Naive thymus-derived CD8-positive, alpha-beta T cell (primary cell): ENCODE measurements at regions not wholly inside any gene's neighbourhood (a gene's known extent, or its start where the extent isn't known, plus 50 kb on each side); places are given as distances from the start of the nearest gene placed in this dataset.

Experiments used
- ATAC-seq, 2 donors: fragments of 150-1000 bp; cut with Tn5 transposase in 1 of 2; sonication (Bioruptor Pico), chemical (Tn5 transposase) in 1 of 2; 1 replicate in 1 of 2; 2 replicates in 1 of 2; pipeline ENCODE4 v1.10.0; 2021; ENCODE audit warnings: mild to moderate bottlenecking in 2 of 2, moderate library complexity in 2 of 2
- POLR2A ChIA-PET: fragments of 350-600 bp; sonication (Branson Sonifier 250); formaldehyde crosslinking; loops from one replicate; lab custom pipeline; 2021; ENCODE audit warnings: antibody characterized with exemption; lab: Charles Lee
- DNase-seq, 10 donors: peaks; one replicate each; pipeline versions ENCODE4 v3.0.0 to v3.0.0-alpha.2; 2020 to 2022
- H3K27ac Mint-ChIP-seq, 10 donors: one replicate each; pipeline ENCODE4 v1.8.0; 2020 to 2022; ENCODE audit warnings: mild to moderate bottlenecking in 10 of 10, mixed read lengths in 10 of 10, moderate library complexity in 4 of 10, inconsistent platforms in 1 of 10
- H3K27me3 Mint-ChIP-seq, 5 donors: one replicate each; pipeline ENCODE4 v1.8.0; 2021 to 2022; ENCODE audit warnings: mixed read lengths in 5 of 5
- H3K36me3 Mint-ChIP-seq, 3 donors: one replicate each; pipeline ENCODE4 v1.8.0; 2020 to 2022; ENCODE audit warnings: mixed read lengths in 3 of 3, mild to moderate bottlenecking in 2 of 3, inconsistent platforms in 1 of 3
- H3K4me1 Mint-ChIP-seq, 4 donors: one replicate each; pipeline ENCODE4 v1.8.0; 2021 to 2022; ENCODE audit warnings: mixed read lengths in 4 of 4
- H3K4me3 Mint-ChIP-seq, 10 donors: one replicate each; pipeline ENCODE4 v1.8.0; 2020 to 2022; ENCODE audit warnings: mild to moderate bottlenecking in 10 of 10, mixed read lengths in 10 of 10, moderate library complexity in 6 of 10, inconsistent platforms in 1 of 10
- H3K9me3 Mint-ChIP-seq, 9 donors: one replicate each; pipeline ENCODE4 v1.8.0; 2020 to 2022; ENCODE audit warnings: mixed read lengths in 9 of 9, mild to moderate bottlenecking in 3 of 9, inconsistent platforms in 1 of 9, moderate library complexity in 1 of 9

DNA sequence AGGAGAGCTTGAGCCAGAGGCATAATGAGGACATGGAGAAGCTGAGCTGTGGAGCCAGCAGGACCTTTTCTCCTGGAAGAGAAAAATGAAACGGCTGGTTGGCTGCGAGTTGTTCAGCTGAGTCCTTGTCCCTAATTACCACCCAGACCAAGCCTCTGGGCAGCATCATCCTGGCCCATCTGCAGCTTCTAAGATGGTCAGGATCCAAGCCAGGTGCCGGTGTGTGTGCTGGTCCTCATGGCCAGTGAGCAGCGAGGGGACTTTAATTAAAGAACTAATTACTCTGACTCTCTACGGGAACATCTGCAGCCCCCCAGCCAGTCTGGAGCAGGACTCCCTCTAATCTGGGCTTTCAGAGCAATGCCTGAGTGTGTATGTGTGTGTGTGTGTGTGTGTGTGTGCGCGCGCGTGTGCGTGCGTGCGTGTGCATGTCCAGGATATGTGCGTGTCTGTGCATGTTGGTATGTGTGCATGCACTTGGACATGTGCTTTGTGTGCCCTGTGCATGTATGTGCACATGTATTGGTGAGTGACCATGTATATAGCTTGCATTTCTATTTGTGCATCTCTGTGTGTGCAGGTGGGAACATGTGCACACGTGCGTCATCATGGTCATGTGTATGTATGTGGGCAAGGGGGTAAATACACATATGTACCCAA lies 173.9 kb downstream of the DHX35 start:
- H3K4me3 Mint-ChIP-seq, result no peak overlapping the region
- no peaks in the 10 kb centered on the region for H3K4me1 Mint-ChIP-seq
- H3K36me3 Mint-ChIP-seq, result no peaks in the 10 kb centered on the region
- H3K27ac Mint-ChIP-seq, result peak overlapping the region in 2 of 10 donors; percentile 3 to 18
- no peak for ATAC-seq
- POLR2A ChIA-PET, result no interaction called here
- DNase-seq, result no peak
- peaks cover 3 to 22% (median 16%) of the 10 kb centered on the region in 5 donors for H3K27me3 Mint-ChIP-seq
- H3K9me3 Mint-ChIP-seq, result no peaks in the 10 kb centered on the region

DNA sequence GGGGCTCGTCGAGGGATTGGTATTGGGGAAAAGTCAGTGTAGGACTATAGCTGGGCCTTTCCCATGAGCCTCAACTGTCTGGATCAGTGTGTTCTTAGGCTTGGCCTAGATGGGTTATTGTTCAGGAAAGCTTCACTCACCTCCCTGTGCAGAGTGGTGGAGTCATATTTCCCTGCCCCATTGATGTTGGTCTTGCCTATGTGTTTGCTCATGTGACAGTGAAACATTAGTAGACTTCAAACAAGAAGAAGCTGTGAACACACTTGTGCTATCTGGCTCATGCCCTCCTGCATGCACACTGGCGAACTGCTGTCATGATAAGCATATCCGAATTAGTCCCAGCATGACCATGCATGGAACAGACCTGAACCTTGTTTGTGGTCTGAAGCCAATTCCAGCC lies 171.1 kb downstream of the DHX35 start:
- ATAC-seq (no peak), DNase-seq (no peak)
- Mint-ChIP-seq H3K9me3 (no peaks in the 10 kb centered on the region), H3K36me3 (no peaks in the 10 kb centered on the region), H3K4me3 (no peak overlapping the region), H3K27me3 (peaks cover 0 to 13% (median 3%) of the 10 kb centered on the region in 5 donors), H3K27ac (no peak overlapping the region), H3K4me1 (no peaks in the 10 kb centered on the region)
- POLR2A ChIA-PET, result no interaction called here

DNA sequence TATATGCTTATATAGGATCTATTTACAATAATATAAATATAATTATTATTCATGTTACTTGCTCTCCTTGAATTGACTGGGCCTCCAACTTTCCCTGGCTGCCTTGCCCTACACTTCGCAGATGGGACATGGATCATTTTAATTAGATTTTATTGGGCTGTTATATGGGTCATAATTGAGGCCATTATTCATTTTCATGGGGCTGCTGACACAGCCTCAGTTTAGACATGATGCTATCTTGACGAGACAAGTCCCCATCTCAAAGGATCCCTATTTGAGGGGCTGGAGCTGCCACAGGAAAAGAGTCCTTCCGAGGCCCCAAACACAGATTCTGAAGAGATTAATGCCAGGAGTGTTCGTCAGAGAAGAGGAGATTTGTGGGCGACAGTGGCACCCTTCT lies 170.4 kb downstream of the DHX35 start:
- Mint-ChIP-seq H3K27ac (no peak overlapping the region), H3K4me3 (no peak overlapping the region), H3K9me3 (no peaks in the 10 kb centered on the region), H3K4me1 (no peaks in the 10 kb centered on the region), H3K36me3 (no peaks in the 10 kb centered on the region), H3K27me3 (peaks cover 0 to 13% (median 2%) of the 10 kb centered on the region in 5 donors)
- no peak for ATAC-seq
- POLR2A ChIA-PET, result no interaction called here
- DNase-seq, result no peak

DNA sequence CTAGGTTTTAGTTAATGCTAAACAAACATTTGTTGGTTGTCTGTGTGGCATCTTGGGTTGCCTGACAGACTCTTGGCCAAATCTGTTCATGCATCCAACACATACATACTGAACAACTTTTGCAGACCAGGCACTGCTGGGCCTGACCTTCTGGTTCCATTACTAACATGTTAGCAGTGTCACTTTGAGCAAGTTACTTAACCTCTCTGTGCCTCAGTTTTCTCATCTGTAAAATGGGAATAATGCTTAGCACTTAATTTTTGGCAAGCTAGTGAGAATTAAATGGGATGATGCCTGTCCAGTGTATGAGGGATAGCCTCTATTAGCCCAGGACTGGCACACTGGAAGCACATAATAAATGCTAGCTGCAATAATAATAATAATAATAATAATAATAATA lies 169.9 kb downstream of the DHX35 start:
- POLR2A ChIA-PET, result no interaction called here
- H3K4me1 Mint-ChIP-seq, result no peaks in the 10 kb centered on the region
- no peak overlapping the region for H3K27ac Mint-ChIP-seq
- no peaks in the 10 kb centered on the region for H3K9me3 Mint-ChIP-seq
- peaks cover 0 to 11% (median 2%) of the 10 kb centered on the region in 5 donors for H3K27me3 Mint-ChIP-seq
- no peak overlapping the region for H3K4me3 Mint-ChIP-seq
- no peak for DNase-seq
- H3K36me3 Mint-ChIP-seq, result no peaks in the 10 kb centered on the region
- no peak for ATAC-seq

DNA sequence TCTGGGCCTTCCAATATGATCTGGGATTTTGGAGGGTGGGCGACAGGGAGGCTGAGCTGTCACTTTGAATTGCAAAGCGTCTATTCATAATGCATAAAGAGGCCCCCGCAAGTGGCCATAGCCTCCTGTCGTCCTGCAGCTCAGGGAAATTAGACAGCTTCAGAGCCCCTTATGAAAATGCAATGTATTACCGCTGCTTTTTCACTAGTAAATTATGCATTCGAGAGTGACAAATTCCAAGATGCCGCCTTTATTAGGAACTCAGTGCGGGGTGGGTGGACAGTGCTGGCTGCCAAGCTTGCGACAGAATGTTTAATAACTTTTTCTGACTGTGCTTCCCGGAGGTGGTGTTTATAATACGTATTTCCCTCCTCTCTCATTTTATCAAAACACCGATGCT lies 168.5 kb downstream of the DHX35 start:
- no peak for ATAC-seq
- Mint-ChIP-seq H3K27ac (no peak overlapping the region), H3K9me3 (peaks cover 0 to 1% (median 0%) of the 10 kb centered on the region in 9 donors), H3K4me1 (no peaks in the 10 kb centered on the region), H3K27me3 (peaks cover 0 to 7% (median 3%) of the 10 kb centered on the region in 5 donors), H3K36me3 (no peaks in the 10 kb centered on the region), H3K4me3 (no peak overlapping the region)
- POLR2A ChIA-PET, result no interaction called here
- DNase-seq, result no peak

DNA sequence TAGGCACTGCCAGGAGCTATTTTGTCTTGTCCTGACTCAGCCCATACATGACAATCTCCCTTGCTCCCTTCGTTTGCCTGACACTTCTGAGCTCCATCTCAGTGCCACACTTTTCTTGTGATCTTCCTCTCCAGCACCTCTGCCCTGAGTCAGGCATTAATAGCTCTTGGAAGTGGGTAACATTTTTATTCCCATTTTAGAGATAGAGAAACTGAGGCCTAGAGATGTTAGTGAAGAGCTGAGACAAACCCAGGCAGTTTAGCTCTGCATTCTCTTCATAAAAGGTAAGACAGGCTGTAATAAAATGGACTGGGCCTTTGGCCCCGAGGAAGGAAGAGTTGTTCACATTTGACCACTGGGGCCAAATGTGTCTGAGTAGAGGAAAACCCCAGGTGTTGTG lies 167.4 kb downstream of the DHX35 start:
- no peaks in the 10 kb centered on the region for H3K36me3 Mint-ChIP-seq
- ATAC-seq (no peak), DNase-seq (no peak)
- H3K4me1 Mint-ChIP-seq, result no peaks in the 10 kb centered on the region
- POLR2A ChIA-PET, result no interaction called here
- peaks cover 0 to 2% (median 0%) of the 10 kb centered on the region in 9 donors for H3K9me3 Mint-ChIP-seq
- H3K27ac Mint-ChIP-seq, result no peak overlapping the region
- no peak overlapping the region for H3K4me3 Mint-ChIP-seq
- peaks cover 0 to 13% (median 3%) of the 10 kb centered on the region in 5 donors for H3K27me3 Mint-ChIP-seq

DNA sequence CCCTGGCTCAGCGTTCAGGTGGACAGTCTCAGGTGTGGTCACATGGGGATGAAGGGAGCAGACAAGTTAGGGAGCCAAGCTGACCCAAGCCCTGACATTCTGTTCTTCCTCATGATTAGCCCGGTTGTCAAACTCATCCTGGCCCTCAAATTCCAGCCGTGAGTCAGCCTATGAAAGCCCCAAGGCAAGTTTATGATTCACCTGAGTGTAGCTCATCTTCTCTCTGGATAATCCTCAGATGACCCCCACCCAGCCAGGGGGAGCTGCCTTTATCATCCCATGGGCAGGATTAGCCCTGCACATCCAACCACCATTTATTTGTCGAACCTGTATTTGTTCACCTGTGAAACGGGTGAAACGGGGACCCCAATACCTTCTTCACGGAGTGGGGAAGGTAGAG lies 161.9 kb downstream of the DHX35 start:
- H3K27me3 Mint-ChIP-seq, result peaks cover 6 to 62% (median 28%) of the 10 kb centered on the region in 5 donors
- POLR2A ChIA-PET, result no interaction called here
- DNase-seq, result no peak
- peaks cover 0 to 4% (median 0%) of the 10 kb centered on the region in 9 donors for H3K9me3 Mint-ChIP-seq
- no peak overlapping the region for H3K27ac Mint-ChIP-seq
- H3K4me3 Mint-ChIP-seq, result no peak overlapping the region
- ATAC-seq, result no peak
- H3K36me3 Mint-ChIP-seq, result no peaks in the 10 kb centered on the region
- peaks cover 0 to under 1% (median 0%) of the 10 kb centered on the region in 4 donors for H3K4me1 Mint-ChIP-seq

DNA sequence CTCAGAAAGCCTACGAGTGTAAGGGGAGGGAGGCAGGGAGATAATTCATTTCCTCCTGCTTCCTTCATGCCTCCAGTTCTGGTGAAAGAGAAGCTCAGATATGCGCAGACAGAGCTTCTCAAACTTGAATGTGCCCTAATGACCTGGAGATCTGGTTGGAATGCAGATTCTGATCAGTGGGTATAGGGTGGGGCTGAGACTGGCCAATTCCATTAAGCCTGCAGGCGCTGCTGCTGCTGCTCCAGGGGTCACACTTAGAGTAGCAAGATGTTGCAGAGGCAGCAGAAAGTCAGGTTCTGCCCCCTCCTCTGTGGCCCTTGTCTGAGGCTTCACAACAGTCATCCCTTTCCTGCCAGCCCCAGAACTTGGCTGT lies 161.0 kb downstream of the DHX35 start:
- no peak overlapping the region for H3K27ac Mint-ChIP-seq
- peaks cover 0 to 4% (median 0%) of the 10 kb centered on the region in 9 donors for H3K9me3 Mint-ChIP-seq
- POLR2A ChIA-PET, result no interaction called here
- peaks cover 8 to 71% (median 28%) of the 10 kb centered on the region in 5 donors for H3K27me3 Mint-ChIP-seq
- ATAC-seq (no peak), DNase-seq (no peak)
- no peaks in the 10 kb centered on the region for H3K36me3 Mint-ChIP-seq
- H3K4me3 Mint-ChIP-seq, result no peak overlapping the region
- H3K4me1 Mint-ChIP-seq, result peaks cover 0 to 2% (median 0%) of the 10 kb centered on the region in 4 donors

DNA sequence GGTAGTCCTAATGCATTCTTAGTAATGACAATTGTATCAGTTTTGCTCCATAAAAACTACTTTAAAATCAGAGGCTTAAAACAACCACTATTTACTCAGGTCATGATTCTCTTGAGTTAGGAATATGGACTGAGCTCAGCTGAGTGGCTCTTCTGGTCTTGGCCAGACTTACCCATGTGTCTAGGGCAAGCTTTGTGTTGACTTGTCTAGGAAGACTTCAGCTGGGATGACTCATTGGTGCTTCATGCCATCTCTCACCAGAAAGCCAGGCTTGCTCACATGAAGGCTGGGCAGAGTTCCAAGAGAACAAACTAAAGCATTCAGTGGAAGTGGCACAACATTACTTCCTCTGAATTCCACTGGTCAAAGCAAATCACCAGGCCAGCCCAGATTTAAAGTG lies 155.3 kb downstream of the DHX35 start:
- H3K27ac Mint-ChIP-seq, result no peak overlapping the region
- H3K27me3 Mint-ChIP-seq, result peaks cover 15 to 82% (median 29%) of the 10 kb centered on the region in 5 donors
- H3K36me3 Mint-ChIP-seq, result peaks cover 0 to 2% (median 0%) of the 10 kb centered on the region in 3 donors

DNA sequence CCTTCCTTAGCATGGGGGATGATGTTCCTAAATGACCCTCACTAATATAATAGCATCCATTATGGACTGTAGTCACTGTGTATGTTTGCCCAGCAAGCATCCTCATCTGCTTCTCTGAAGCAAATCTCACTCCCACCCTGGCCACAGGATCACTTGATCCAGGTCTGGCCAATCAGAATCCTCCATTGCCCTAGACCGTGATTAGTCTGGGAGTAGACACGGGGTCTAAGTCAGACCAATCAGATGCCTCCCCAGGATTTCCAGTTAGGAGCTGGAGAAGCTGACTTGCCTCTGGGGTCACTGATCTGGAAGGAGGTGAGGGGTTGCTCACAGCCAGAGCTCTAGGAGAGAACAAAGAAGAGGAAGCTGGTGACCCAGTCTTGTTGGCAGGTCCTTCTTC lies 153.9 kb downstream of the DHX35 start:
- ATAC-seq (no peak), DNase-seq (no peak)
- Mint-ChIP-seq H3K27ac (no peak overlapping the region), H3K9me3 (no peaks in the 10 kb centered on the region), H3K4me1 (peaks cover 0 to 6% (median 3%) of the 10 kb centered on the region in 4 donors), H3K4me3 (no peak overlapping the region), H3K36me3 (peaks cover 0 to 2% (median 0%) of the 10 kb centered on the region in 3 donors), H3K27me3 (peaks cover 19 to 82% (median 30%) of the 10 kb centered on the region in 5 donors)
- POLR2A ChIA-PET, result no interaction called here

More for the DNA sequence above, 155.3 kb downstream of the DHX35 start:
- H3K9me3 Mint-ChIP-seq, result no peaks in the 10 kb centered on the region
- H3K4me1 Mint-ChIP-seq, result peaks cover 0 to 2% (median 0%) of the 10 kb centered on the region in 4 donors
- no peak for DNase-seq
- H3K4me3 Mint-ChIP-seq, result no peak overlapping the region
- ATAC-seq, result no peak
- POLR2A ChIA-PET, result no interaction called here

DNA sequence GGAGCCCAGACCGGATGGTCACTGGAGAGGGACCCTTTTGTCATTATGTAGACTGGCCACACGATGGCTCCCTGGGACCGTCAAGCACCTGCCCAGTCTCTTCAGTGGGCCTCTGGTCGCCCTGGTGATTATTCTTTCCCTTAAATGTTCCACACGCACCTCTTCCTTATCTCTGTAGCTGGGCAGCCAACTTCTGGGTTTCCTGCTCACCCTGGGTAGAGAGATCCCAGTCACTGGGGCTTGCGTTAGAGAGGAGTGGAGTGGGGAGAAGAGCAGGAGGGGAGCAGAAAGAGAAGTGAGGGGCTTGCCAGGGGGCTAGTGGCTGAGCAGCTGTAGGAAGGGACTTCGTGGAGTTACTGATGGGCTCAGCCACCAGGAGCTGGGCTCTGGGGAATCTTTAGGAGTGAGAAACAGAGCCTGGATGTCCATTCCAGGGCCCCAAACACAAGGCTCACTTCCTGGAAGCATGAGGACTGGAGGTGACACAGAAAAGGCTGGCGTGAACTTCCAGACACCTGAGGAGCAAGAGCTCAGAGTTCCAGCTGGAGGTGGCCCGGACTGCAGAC lies 150.1 kb downstream of the DHX35 start:
- H3K4me3 Mint-ChIP-seq, result no peak overlapping the region
- peaks cover 30 to 74% (median 48%) of the 10 kb centered on the region in 5 donors for H3K27me3 Mint-ChIP-seq
- H3K36me3 Mint-ChIP-seq, result peaks cover 0 to 2% (median 0%) of the 10 kb centered on the region in 3 donors
- no peak for DNase-seq
- H3K27ac Mint-ChIP-seq, result peak overlapping the region in 1 of 10 donors; percentile 73
- H3K4me1 Mint-ChIP-seq, result peaks cover 0 to 5% (median 2%) of the 10 kb centered on the region in 4 donors
- no peaks in the 10 kb centered on the region for H3K9me3 Mint-ChIP-seq
- POLR2A ChIA-PET, result no interaction called here
- no peak for ATAC-seq

DNA sequence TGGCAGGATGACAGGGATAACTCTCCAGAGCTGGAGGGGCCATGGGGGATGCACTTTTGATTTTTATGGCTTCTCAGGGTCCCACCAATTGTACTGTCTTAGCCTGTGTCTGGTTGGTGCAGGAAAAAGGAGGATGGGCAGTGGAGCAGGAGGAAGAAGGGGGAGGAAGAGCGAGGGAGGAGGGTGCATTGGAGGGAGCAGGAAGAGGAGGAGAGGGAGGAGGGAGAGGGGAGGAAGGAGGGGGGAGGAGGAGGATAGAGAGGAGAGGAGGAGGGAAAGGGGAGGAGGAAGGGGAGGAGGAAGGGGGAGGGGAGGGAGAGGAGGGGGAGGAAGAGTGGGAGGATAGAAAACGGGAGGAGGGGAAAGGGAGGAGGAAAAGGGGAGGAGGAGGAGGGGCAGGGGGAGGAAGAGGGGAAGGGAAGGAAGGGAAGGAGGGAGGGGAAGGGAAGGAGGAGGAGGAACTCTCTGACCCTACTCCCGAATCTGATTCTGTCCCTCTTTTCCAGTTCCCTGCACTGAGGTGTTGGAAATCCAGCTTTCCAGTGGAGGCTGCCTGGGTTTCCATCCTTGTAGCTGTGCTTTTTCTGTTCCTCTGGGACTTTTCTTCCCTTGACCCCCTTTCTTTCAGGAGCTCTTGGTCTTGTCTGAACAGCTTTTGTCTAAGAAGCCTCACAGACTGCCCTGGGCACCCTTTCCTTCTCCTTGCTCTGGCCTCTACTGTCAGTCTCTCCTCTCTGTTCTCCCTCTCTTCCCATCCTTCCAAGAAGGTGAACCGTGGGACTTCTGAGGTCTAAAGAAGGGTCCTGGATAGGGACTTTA lies 149.4 kb downstream of the DHX35 start:
- Mint-ChIP-seq H3K4me3 (no peak overlapping the region), H3K9me3 (peaks cover 0 to 2% (median 0%) of the 10 kb centered on the region in 9 donors), H3K27me3 (peaks cover 35 to 74% (median 48%) of the 10 kb centered on the region in 5 donors), H3K36me3 (peaks cover 0 to 2% (median 0%) of the 10 kb centered on the region in 3 donors), H3K27ac (peak overlapping the region in 2 of 10 donors; percentile 73), H3K4me1 (peaks cover 0 to 5% (median 2%) of the 10 kb centered on the region in 4 donors)
- ATAC-seq (no peak), DNase-seq (no peak)
- POLR2A ChIA-PET, result no interaction called here

DNA sequence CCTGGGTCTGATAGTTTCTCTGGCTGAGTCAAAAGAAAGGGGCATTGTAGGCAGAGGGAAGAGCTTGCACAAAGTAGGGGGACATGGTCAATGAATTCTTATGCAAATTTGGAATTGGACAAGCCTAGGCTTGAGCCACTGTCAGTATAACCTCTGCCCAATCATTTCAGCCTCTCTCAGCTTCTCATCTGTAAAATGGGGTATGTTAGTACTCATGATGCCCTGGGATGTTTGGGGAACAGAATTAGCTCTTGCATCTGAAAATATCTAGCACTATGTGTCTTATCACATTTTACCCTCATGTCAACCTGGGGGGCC lies 148.6 kb downstream of the DHX35 start:
- Mint-ChIP-seq H3K9me3 (peaks cover 0 to 8% (median 0%) of the 10 kb centered on the region in 9 donors), H3K36me3 (peaks cover 0 to 1% (median 0%) of the 10 kb centered on the region in 3 donors), H3K4me3 (no peak overlapping the region), H3K27me3 (peaks cover 39 to 74% (median 53%) of the 10 kb centered on the region in 5 donors), H3K4me1 (peaks cover 0 to 5% (median 2%) of the 10 kb centered on the region in 4 donors), H3K27ac (no peak overlapping the region)
- POLR2A ChIA-PET, result no interaction called here
- no peak for DNase-seq
- no peak for ATAC-seq
